ENCODE measurements at regions not wholly inside any gene's neighbourhood (a gene's known extent, or its start where the extent isn't known, plus 50 kb on each side); places are given as distances from the start of the nearest gene placed in this dataset.
A peak's percentile ranks its signal among the peaks of the same experiment; 100 is the strongest.

- Histone ChIP-seq H3K27me3 (ENCODE audit: insufficient read depth, low read depth) (no peaks in the 10 kb centered on the region), H3K4me2 (no peak overlapping the region), H3K9me2 (ENCODE audit: insufficient read depth) (no peaks in the 10 kb centered on the region), H2AFZ (no peak overlapping the region), H3K9me3 (ENCODE audit: insufficient read depth, low read depth) (no peaks in the 10 kb centered on the region), H3F3A (ENCODE audit: insufficient read depth, low read depth) (no peaks in the 10 kb centered on the region), H3K4me1 (replicated peaks; ENCODE audit: insufficient read depth) (0 out of 2 replicates have a peak, but pooled peaks cover 7% of the 10 kb centered on the region), H3K36me3 (ENCODE audit: low read depth) (no peaks in the 10 kb centered on the region), H3K4me3 (no peak overlapping the region), H3K79me2 (ENCODE audit: low read depth) (no peaks in the 10 kb centered on the region), H3K27ac (no peak overlapping the region), H4K20me1 (ENCODE audit: insufficient read depth) (no peaks in the 10 kb centered on the region)
- ChIA-PET POLR2A (ENCODE audit: unreplicated experiment) (interaction anchor here (0.6 kb wide), 1 partner anchor 12 kb away, joined by 3 read pairs; no protein-coding TSS in a partner anchor), CTCF (no interaction called here)
- DNase-seq = no peak
- no peak for TF ChIP-seq EZH2 (IDR thresholded peaks at IDR 0.05; ENCODE audit: low read depth)
- TF ChIP-seq CTCF (conservative IDR thresholded peaks at IDR 0.05) = no peak
- intact Hi-C loops (cut with micrococcal nuclease; ENCODE audit: unreplicated experiment) = no loop called here
- no TSS peak for BruUV-seq (replicated peaks)
Observed at GRCh38 chr2:17426743-17427142, 91.5 kb downstream of the RAD51AP2 start.

- POLR2A ChIA-PET (ENCODE audit: unreplicated experiment) = no interaction called here
- no TSS peak for BruUV-seq (replicated peaks)
- Histone ChIP-seq H3K36me3 (ENCODE audit: low read depth) (no peaks in the 10 kb centered on the region), H3K27me3 (ENCODE audit: insufficient read depth, low read depth) (no peaks in the 10 kb centered on the region), H3K4me2 (no peak overlapping the region), H2AFZ (no peak overlapping the region; the same call in 1 of the 2 replicates), H3K9me2 (ENCODE audit: insufficient read depth) (no peaks in the 10 kb centered on the region), H3K79me2 (ENCODE audit: low read depth) (no peaks in the 10 kb centered on the region), H4K20me1 (ENCODE audit: insufficient read depth) (no peaks in the 10 kb centered on the region), H3K4me1 (replicated peaks; ENCODE audit: insufficient read depth) (no peaks in the 10 kb centered on the region), H3K9me3 (ENCODE audit: insufficient read depth, low read depth) (no peaks in the 10 kb centered on the region), H3F3A (ENCODE audit: insufficient read depth, low read depth) (no peaks in the 10 kb centered on the region), H3K4me3 (no peak overlapping the region), H3K27ac (no peak overlapping the region)
- TF ChIP-seq CTCF (conservative IDR thresholded peaks at IDR 0.05) = no peak
- no peak for TF ChIP-seq EZH2 (IDR thresholded peaks at IDR 0.05; ENCODE audit: low read depth)
- CTCF ChIA-PET = no interaction called here
- no peak for DNase-seq
- intact Hi-C loops (cut with micrococcal nuclease; ENCODE audit: unreplicated experiment) = no loop called here
Observed at GRCh38 chr2:17422061-17422460, 96.2 kb downstream of the RAD51AP2 start.

- Histone ChIP-seq H4K20me1 (ENCODE audit: insufficient read depth) (no peaks in the 10 kb centered on the region), H2AFZ (no peak overlapping the region), H3F3A (ENCODE audit: insufficient read depth, low read depth) (no peaks in the 10 kb centered on the region), H3K4me3 (no peak overlapping the region), H3K9me3 (ENCODE audit: insufficient read depth, low read depth) (no peaks in the 10 kb centered on the region), H3K27ac (no peak overlapping the region), H3K4me2 (no peak overlapping the region), H3K9me2 (ENCODE audit: insufficient read depth) (no peaks in the 10 kb centered on the region; the same call in 1 of the 2 replicates), H3K79me2 (ENCODE audit: low read depth) (no peaks in the 10 kb centered on the region), H3K27me3 (ENCODE audit: insufficient read depth, low read depth) (no peaks in the 10 kb centered on the region), H3K4me1 (replicated peaks; ENCODE audit: insufficient read depth) (no peaks in the 10 kb centered on the region), H3K36me3 (ENCODE audit: low read depth) (no peaks in the 10 kb centered on the region)
- intact Hi-C loops (cut with micrococcal nuclease; ENCODE audit: unreplicated experiment) = no loop called here
- TF ChIP-seq EZH2 (IDR thresholded peaks at IDR 0.05; ENCODE audit: low read depth) = no peak
- TF ChIP-seq CTCF (conservative IDR thresholded peaks at IDR 0.05) = no peak
- POLR2A ChIA-PET (ENCODE audit: unreplicated experiment) = no interaction called here
- CTCF ChIA-PET = interaction anchor here (0.7 kb wide), 1 partner anchor 136 kb away, joined by 4 read pairs; no protein-coding TSS in a partner anchor
- DNase-seq = peak; percentile 8 to 39
- BruUV-seq (replicated peaks) = no TSS peak
Observed at GRCh38 chr2:17416884-17417391, 101.3 kb downstream of the RAD51AP2 start.

All from PC-9 (cell line).